K562 (cell line): ENCODE measurements at regions not wholly inside any gene's neighbourhood (a gene's known extent, or its start where the extent isn't known, plus 50 kb on each side); places are given as distances from the start of the nearest gene placed in this dataset.

Experiments
- BRD9 ChIP-seq: fragments of 450-650 bp; IDR thresholded peaks from 2 replicates; pipeline ENCODE4 v1.6.1; 2018; ENCODE audit warnings: low read depth; ENCODE audit not compliant: partially characterized antibody
- CEBPB ChIP-seq: fragments of 450-650 bp; IDR thresholded peaks from 2 replicates; pipeline ENCODE4 v1.6.1; 2016; ENCODE audit warnings: missing genetic modification characterization, missing compliant biosample characterization
- KLF16 ChIP-seq: IDR thresholded peaks from 2 replicates; pipeline ENCODE4 v1.6.1; 2016; ENCODE audit warnings: antibody characterized with exemption
- MAFK ChIP-seq: IDR thresholded peaks from 2 replicates; pipeline ENCODE4 v1.6.1; 2011; ENCODE audit warnings: low read length, improper control_type of control experiment
- NBN ChIP-seq: fragments of 450-650 bp; IDR thresholded peaks from 2 replicates; pipeline ENCODE4 v1.6.1; 2016; ENCODE audit warnings: low read depth, mild to moderate bottlenecking
- RBFOX2 ChIP-seq: fragments of 200-400 bp; formaldehyde crosslinking; IDR thresholded peaks from 2 replicates; pipeline ENCODE4 v1.6.1; 2017; ENCODE audit warnings: low read depth, mild to moderate bottlenecking, low read length, moderate library complexity
- TF ChIP-seq, protein P1 (sequence below): sonication (generic); formaldehyde crosslinking; IDR thresholded peaks from 2 replicates; pipeline ENCODE4 v1.8.0; 2022; ENCODE audit warnings: missing genetic modification reagents, mild to moderate bottlenecking, borderline replicate concordance
- TF ChIP-seq, protein P2 (sequence below): fragments of 450-650 bp; IDR thresholded peaks from 2 replicates; pipeline ENCODE4 v1.6.1; 2014; ENCODE audit warnings: low read depth, mild to moderate bottlenecking, moderate library complexity, borderline replicate concordance
- TF ChIP-seq, protein P3 (sequence below), 3 experiments: IDR thresholded peaks in 2 of 3; conservative IDR thresholded peaks in 1 of 3; 2 replicates each; pipeline ENCODE4 v1.5.1; 2011 to 2012; ENCODE audit warnings: low read length in 3 of 3, mild to moderate bottlenecking in 3 of 3, control low read depth in 2 of 3, improper control_type of control experiment in 1 of 3, inconsistent platforms in 1 of 3, low read depth in 1 of 3, mixed read lengths in 1 of 3, moderate library complexity in 1 of 3; ENCODE audit not compliant: insufficient read depth in 2 of 3
- TF ChIP-seq, protein P4 (sequence below): fragments of 450-650 bp; conservative IDR thresholded peaks from 2 replicates; pipeline ENCODE4 v1.6.1; 2016; ENCODE audit warnings: missing genetic modification characterization, low read depth, mild to moderate bottlenecking, missing compliant biosample characterization, moderate library complexity
- TF ChIP-seq, protein P5 (sequence below): sonication (generic); formaldehyde crosslinking; IDR thresholded peaks from 2 replicates; pipeline ENCODE4 v1.5.0; 2020; ENCODE audit warnings: missing genetic modification reagents

DNA sequence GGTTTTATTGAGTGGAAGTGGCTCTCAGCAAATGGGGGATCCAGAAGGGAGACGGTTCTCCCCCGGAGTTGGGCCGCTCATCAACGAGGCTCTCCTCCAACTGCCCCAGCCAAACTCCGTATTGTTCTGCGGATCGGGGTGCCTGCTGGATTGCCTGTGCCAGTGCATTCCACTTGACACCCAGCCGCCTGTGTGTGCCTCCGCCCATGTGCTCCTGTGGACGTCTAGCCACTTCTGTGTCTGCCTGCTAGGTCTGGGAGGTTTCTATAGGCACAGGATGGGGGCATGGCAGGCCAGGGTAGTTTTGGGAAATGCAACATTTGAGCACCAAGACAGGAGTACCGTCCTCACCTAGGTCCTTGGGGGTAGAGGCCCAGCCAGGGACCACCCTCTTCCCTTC lies 225.7 kb upstream of the AMIGO2 start:
- TF ChIP-seq, protein P1, sequence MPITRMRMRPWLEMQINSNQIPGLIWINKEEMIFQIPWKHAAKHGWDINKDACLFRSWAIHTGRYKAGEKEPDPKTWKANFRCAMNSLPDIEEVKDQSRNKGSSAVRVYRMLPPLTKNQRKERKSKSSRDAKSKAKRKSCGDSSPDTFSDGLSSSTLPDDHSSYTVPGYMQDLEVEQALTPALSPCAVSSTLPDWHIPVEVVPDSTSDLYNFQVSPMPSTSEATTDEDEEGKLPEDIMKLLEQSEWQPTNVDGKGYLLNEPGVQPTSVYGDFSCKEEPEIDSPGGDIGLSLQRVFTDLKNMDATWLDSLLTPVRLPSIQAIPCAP (CRISPR knock-in tag), result no peak
- TF ChIP-seq NBN (no peak), KLF16 (no peak), RBFOX2 (no peak), MAFK (no peak), CEBPB (tag) (no peak), BRD9 (no peak)
- TF ChIP-seq, protein P2, sequence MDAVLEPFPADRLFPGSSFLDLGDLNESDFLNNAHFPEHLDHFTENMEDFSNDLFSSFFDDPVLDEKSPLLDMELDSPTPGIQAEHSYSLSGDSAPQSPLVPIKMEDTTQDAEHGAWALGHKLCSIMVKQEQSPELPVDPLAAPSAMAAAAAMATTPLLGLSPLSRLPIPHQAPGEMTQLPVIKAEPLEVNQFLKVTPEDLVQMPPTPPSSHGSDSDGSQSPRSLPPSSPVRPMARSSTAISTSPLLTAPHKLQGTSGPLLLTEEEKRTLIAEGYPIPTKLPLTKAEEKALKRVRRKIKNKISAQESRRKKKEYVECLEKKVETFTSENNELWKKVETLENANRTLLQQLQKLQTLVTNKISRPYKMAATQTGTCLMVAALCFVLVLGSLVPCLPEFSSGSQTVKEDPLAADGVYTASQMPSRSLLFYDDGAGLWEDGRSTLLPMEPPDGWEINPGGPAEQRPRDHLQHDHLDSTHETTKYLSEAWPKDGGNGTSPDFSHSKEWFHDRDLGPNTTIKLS, result no peak
- TF ChIP-seq, protein P3, sequence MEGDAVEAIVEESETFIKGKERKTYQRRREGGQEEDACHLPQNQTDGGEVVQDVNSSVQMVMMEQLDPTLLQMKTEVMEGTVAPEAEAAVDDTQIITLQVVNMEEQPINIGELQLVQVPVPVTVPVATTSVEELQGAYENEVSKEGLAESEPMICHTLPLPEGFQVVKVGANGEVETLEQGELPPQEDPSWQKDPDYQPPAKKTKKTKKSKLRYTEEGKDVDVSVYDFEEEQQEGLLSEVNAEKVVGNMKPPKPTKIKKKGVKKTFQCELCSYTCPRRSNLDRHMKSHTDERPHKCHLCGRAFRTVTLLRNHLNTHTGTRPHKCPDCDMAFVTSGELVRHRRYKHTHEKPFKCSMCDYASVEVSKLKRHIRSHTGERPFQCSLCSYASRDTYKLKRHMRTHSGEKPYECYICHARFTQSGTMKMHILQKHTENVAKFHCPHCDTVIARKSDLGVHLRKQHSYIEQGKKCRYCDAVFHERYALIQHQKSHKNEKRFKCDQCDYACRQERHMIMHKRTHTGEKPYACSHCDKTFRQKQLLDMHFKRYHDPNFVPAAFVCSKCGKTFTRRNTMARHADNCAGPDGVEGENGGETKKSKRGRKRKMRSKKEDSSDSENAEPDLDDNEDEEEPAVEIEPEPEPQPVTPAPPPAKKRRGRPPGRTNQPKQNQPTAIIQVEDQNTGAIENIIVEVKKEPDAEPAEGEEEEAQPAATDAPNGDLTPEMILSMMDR (IDR thresholded peaks at IDR 0.05 in 2 of 3, conservative IDR thresholded peaks at IDR 0.05 in 1 of 3; ENCODE audit: insufficient read depth in 2 of 3, low read depth in 1 of 3, low read length in 3 of 3), result no peak
- TF ChIP-seq, protein P4, sequence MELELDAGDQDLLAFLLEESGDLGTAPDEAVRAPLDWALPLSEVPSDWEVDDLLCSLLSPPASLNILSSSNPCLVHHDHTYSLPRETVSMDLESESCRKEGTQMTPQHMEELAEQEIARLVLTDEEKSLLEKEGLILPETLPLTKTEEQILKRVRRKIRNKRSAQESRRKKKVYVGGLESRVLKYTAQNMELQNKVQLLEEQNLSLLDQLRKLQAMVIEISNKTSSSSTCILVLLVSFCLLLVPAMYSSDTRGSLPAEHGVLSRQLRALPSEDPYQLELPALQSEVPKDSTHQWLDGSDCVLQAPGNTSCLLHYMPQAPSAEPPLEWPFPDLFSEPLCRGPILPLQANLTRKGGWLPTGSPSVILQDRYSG (tag), result no peak
- TF ChIP-seq, protein P5, sequence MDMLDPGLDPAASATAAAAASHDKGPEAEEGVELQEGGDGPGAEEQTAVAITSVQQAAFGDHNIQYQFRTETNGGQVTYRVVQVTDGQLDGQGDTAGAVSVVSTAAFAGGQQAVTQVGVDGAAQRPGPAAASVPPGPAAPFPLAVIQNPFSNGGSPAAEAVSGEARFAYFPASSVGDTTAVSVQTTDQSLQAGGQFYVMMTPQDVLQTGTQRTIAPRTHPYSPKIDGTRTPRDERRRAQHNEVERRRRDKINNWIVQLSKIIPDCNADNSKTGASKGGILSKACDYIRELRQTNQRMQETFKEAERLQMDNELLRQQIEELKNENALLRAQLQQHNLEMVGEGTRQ (CRISPR knock-in tag), result no peak
